ENCODE measurements at regions not wholly inside any gene's neighbourhood (a gene's known extent, or its start where the extent isn't known, plus 50 kb on each side); places are given as distances from the start of the nearest gene placed in this dataset.
A peak's percentile ranks its signal among the peaks of the same experiment; 100 is the strongest.
"Not testable (repeated sequence)": the region's sequence is repeated elsewhere in the genome, so short reads cannot be mapped to it uniquely, and the experiment has no call there.

GRCh38 chr1:79988401-79988800 lies 981.9 kb upstream of the ADGRL4 start:
- DNase-seq (ENCODE audit: low spot score), result no peak

DNA sequence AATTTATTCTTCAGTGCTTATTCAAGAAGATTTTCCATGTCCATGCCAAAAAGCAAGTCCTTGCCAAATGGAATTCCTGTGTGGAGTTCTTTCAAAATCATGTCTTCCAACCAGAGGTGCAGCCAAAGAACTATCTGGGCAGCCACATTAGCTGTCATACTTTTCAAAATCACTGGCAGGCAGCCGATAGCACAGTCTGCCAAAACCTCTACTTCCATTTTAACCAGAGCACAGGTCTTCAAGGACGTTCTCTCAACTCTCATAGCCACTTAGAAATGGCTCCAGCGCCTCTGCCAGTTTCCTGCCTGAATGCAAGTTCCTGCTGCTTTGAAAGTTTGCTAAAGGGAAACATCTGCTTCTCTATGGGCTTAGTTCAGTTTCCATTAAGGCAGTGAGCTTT lies 975.7 kb upstream of the ADGRL4 start:
- DNase-seq (ENCODE audit: low spot score), result peak; percentile 11

- no peak for DNase-seq (ENCODE audit: low spot score)
Measured at GRCh38 chr1:79981481-79981880, 975.0 kb upstream of the ADGRL4 start.

DNA sequence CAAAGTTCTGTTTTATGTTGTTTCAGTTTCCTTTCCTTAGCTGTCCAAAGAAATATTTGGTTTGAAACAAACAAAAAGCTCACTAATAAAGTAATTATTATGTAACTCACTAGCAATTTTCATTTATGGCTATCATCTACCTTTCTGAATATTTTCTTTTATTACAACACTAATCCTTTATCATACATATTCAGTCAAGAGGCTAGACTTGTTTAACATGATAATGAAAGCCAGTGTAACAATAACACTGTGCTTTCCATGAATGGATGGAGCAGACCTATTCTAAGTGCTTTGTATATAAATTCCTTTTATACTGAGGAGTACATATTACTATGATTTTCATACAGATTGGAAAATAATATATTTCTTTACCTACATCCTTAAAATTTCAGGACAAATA lies 972.8 kb upstream of the ADGRL4 start:
- no peak for DNase-seq (ENCODE audit: low spot score)

GRCh38 chr1:79976287-79976686 lies 969.8 kb upstream of the ADGRL4 start:
- no peak for DNase-seq (ENCODE audit: low spot score)

GRCh38 chr1:79974659-79975058 lies 968.1 kb upstream of the ADGRL4 start:
- no peak for DNase-seq (ENCODE audit: low spot score)

- no peak for DNase-seq (ENCODE audit: low spot score)
Measured at GRCh38 chr1:79969886-79970285, 963.4 kb upstream of the ADGRL4 start.

GRCh38 chr1:79966438-79966837 lies 959.9 kb upstream of the ADGRL4 start:
- DNase-seq (ENCODE audit: low spot score), result no peak

GRCh38 chr1:79959635-79960034 lies 953.1 kb upstream of the ADGRL4 start:
- no peak for DNase-seq (ENCODE audit: low spot score)

DNA sequence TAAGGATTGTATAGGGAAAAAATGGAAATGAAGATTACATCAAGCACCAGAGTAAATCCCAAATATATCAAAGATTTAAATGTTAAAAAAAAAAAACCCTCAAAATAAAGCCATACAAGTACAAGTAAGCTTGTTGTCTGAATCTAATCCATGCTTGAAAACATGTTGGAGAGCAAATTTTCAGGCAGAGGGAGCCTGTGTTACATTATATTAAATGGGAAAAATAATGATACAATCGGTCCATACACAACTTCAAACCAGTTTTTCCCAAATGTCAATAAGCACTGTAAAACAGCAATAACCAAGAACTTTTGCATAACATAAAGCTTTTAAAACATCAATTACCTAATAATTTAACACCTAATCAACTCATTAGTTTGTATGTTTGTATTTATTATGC lies 949.4 kb upstream of the ADGRL4 start:
- no peak for DNase-seq (ENCODE audit: low spot score)

DNA sequence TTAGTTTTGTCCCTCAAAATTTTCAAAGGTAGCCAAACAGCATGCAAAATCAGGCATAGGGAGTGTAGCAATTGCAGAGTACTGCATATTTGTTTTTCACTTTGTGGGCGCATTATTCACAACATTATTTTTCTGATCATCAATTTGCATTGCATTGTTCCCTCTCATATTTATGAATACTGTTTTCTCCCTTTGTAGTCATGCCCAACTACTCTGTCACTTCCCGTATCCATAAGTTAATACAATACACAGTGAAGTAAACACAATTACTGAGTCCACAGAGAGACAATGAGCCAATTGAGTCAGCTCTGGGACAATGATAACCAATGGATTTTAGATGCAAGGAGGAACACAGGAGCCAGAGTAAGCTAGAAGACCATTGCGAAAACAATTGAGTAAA lies 944.0 kb upstream of the ADGRL4 start:
- no peak for DNase-seq (ENCODE audit: low spot score)

DNA sequence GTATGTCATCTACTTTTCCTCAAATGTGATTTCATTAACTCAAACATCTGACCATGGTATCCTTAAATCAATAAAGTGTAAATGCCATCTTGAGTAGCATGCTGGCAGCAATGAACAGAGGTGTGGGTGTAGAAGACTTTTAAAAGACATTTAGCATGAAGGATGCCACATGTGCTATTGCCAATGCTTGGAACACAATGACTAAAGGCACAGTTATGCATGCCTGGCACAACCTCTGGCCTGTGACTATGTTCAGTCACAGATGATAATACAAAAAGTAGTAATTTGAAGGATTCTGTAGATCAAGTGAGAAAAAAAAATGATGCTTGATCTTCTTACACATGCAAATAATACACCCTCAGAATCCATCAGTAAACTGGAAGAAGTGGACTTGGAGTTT lies 938.9 kb upstream of the ADGRL4 start:
- no peak for DNase-seq (ENCODE audit: low spot score)

- no peak for DNase-seq (ENCODE audit: low spot score)
Measured at GRCh38 chr1:79929356-79929755, 922.8 kb upstream of the ADGRL4 start.

- no peak for DNase-seq (ENCODE audit: low spot score)
Measured at GRCh38 chr1:79928901-79929300, 922.4 kb upstream of the ADGRL4 start.

DNA sequence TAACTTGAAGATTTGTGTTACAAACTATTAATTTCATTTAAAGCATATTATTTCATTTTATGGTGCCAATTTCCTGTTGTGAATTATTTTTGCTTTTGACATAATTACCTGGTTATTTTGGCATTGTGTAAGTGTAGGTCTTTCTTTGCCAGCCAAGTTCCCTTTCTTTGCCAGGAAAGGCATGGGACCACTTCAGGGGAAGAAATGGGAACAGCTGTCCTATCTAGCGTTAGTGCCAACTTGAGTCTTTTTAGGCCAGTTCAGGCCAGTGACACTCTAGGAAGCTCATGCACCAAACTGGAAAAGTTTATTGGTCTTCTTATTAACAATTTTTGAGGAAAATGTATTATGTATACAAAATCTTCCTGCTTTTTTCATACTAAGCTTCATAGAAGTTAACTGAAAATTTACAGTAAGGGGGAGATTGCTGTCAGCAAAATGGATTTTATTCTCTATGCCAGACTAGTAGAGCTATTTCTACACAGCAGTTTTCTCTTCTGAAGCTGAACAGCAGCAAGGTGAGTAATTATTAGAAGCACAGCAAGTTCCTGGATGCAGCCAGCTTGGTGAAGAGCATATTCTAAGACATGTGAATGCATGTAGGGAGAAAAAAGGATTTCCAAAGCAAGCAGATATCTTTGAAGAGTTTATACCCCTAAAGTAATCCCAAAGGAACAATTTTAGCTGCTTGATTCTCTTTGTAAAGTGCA lies 914.6 kb upstream of the ADGRL4 start:
- DNase-seq (ENCODE audit: low spot score), result no peak

GRCh38 chr1:79914896-79915295 lies 908.4 kb upstream of the ADGRL4 start:
- no peak for DNase-seq (ENCODE audit: low spot score)

- no peak for DNase-seq (ENCODE audit: low spot score)
Measured at GRCh38 chr1:79912813-79913212, 906.3 kb upstream of the ADGRL4 start.

DNA sequence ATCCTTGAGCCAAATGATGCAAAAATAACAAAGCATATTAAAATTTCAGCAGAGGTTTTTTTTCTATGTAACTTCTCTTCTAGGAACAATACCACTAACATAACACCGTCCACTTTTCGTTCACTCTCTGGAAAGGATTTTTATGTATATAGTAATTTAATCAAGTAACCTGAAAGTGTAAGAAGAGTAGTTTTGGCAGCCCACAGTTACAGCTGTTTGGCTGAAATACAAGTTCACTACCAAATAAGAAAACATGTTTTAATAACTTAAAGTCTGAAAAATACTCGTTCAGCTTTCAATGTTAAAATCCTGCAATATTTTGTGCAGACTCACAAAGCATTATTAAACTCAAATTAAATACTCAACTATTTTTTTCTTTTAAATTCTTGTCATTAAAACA lies 896.8 kb upstream of the ADGRL4 start:
- DNase-seq (ENCODE audit: low spot score), result no peak

DNA sequence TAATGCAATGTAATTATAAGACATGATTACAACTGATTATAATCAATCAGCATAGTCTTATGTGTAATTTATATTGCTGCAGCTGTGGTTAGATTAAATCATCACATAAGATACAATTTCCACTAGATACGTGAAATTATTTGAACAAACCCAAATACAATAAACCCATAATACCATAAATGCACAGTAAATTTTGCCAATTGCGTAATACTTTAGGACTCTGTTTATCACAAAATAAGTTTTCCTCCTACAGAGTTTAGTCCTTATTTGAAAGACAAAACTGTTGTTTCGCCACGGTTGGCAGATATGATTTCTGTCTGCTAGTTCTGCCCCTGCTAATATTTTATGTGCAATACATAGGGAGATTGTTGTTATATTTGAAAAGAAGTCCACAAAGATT lies 895.9 kb upstream of the ADGRL4 start:
- no peak for DNase-seq (ENCODE audit: low spot score)

GRCh38 chr1:79899914-79900313 lies 893.4 kb upstream of the ADGRL4 start:
- no peak for DNase-seq (ENCODE audit: low spot score)

GRCh38 chr1:79896140-79896539 lies 889.6 kb upstream of the ADGRL4 start:
- no peak for DNase-seq (ENCODE audit: low spot score)

DNA sequence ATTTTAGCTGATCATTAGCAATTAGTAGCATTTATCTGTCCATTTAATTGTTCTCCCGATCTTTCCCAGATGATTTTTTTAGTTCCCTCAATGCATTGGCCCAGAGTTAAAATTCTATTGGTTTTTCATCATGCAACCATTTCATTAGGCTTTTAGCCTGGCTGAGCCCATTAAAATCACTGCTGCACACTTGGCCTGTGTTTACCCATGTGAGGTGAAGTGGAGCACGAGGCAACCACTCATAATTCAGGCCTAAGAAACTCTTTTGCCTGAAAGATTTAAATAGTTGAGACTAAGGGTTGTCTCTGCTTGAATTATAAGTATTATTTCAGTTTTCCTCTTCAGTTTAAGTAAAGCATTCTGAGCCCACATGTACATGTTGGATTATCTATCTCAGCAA lies 889.0 kb upstream of the ADGRL4 start:
- DNase-seq (ENCODE audit: low spot score), result no peak

DNA sequence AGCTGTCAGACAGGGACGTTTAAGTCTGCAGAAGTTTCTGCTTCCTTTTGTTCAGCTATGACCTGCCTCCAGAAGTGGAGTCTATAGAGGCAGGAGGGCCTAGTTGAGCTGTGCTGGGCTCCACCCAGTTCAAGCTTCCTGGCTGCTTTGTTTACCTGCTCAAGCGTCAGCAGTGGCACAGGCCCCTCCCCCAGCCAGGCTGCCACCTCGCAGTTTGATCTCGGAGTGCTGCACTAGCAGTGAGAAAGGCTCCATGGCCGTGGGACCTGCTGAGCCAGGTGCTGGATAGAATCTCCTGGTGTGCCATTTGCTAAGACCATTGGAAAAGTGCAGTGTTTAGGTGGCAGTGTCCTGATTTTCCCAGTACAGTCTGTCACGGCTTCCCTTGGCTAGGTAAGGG lies 887.6 kb upstream of the ADGRL4 start:
- DNase-seq (ENCODE audit: low spot score), result not testable (repeated sequence)

- no peak for DNase-seq (ENCODE audit: low spot score)
Measured at GRCh38 chr1:79887059-79887458, 880.5 kb upstream of the ADGRL4 start.
